NCI-H1105 treated with DMSO at 0.1 percent for 48 hours (cell line): ENCODE measurements at regions not wholly inside any gene's neighbourhood (a gene's known extent, or its start where the extent isn't known, plus 50 kb on each side); places are given as distances from the start of the nearest gene placed in this dataset.
"Not testable (repeated sequence)": the region's sequence is repeated elsewhere in the genome, so short reads cannot be mapped to it uniquely, and the experiment has no call there.

Experiments
- DNase-seq: peaks from one replicate; lab custom pipeline; 2025; lab: John Stamatoyannopoulos, UW

GRCh38 chr10:33657154-33657908, 322.9 kb upstream of the NRP1 start:
- peak; percentile 65 for DNase-seq

- no peak for DNase-seq
These were observed 321.5 kb upstream of the NRP1 start for GRCh38 chr10:33655921-33656320.

- DNase-seq, result no peak
These were observed 320.8 kb upstream of the NRP1 start for GRCh38 chr10:33655165-33655815.

DNA sequence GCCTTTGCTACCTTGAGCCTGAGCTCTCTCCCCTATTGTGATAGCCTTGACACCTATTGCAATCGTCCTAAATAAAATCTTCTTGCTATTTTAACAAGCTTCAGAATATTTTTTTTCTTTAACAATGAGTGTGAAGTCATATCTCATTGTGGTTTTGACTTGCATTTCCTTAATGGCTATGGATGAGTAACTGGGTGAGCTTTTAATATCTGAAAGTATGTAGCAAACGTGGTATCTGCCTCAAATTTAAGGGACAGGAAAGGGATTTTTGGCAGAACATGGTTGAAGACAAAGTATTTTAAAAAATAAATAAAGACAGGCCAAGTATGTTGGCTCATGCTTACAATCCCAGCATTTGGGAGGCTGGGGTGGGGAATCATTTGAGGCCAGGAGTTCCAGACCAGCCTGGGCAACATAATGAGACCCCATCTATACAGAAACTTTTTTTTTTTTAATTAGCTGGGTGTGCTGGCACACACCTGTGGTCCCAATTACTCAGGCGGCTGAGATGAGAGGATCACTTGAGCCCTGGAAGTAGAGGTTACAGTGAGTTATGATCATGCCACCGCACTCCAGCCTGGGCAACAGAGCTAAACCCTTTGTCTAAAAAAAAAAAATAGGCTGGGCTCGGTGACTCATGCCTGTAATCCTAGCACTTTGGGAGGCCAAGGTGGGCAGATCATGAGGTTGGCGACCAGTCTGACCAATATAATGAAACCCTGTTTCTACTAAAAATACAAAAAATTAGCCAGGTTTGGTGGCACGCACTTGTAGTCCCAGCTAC, 319.3 kb upstream of the NRP1 start:
- no peak for DNase-seq

- DNase-seq, result no peak
These were observed 318.4 kb upstream of the NRP1 start for GRCh38 chr10:33652870-33653269.

DNA sequence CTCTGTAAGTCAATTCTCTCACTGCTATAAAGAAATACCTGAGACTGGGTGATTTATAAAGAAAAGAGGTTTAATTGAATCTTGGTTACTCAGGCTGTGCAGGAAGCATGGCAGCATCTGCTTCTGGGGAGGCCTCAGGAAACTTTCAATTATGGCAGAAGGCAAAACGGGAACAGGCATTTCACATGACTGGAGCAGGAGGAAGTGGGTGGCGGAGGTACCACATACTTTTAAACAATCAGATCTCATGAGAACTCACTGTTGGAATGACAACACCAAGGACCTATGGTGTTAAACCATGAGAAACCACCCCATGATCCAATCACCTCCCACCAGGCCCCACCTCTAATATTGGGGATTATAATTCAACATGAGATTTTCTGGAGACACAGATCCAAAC, 315.7 kb upstream of the NRP1 start:
- DNase-seq, result not testable (repeated sequence)

- no peak for DNase-seq
These were observed 308.6 kb upstream of the NRP1 start for GRCh38 chr10:33643042-33643441.

DNA sequence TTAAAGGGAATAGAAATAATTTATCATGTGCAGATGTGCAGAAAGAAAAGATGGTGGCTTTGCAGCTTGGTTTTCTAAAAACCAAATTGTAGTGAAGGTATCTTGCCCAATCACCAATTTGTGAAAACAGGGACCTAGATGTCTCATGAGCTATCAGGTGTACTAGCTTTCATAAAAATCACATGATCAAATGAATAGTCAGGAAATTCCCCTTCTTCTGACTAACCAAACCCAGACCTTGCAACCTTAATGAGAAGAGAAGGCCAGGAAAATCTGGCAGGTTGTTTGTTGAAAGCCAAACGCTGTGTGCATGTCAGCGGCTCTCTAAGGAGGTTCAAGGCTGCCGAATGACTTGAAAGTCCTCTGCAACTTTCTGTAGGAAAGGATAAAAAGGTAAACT, 304.4 kb upstream of the NRP1 start:
- DNase-seq, result no peak

DNA sequence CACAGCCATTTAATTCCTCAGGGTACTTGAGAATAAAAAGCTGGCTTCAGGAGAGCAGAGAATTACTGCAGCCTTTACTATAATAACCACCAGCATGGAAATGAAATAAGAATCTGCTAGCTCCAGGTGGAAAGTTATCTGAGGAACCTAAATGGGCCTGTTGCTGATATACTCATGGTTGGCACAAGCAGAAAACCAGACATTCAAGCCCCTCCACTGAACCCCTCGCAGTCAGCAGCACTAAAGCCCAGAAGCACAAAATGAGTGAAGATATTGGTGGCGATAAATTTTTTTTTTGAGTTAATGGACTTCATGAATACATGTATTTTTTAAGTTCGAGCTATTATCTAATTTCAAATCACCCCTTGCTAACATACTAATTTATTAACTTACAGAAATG, 303.9 kb upstream of the NRP1 start:
- DNase-seq, result peak; percentile 33

DNA sequence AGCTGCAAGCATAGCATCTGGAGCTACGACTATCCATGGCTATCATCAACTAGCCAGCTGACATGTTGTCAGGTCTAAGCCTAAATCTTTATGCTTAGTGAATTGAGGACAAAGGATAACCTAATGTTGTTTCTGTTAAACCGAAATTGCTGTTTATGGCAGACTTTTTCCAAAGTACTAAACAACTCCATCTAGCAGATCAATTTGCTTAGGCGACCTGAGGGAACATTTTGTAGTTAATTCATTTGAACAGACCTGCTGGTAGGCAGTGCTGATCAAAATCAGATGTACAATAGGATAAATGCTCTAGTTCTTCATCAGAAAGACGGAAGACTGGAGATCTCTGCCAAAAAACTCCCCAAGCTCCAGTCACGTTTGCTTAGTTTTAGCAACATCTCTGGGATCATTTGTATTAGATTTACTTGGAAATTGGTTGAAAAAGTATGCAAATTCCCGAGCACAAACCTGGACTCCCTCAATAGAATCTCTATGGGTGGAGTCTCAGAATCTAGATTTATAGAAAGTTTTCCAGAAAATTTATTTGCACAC, 301.6 kb upstream of the NRP1 start:
- no peak for DNase-seq

- no peak for DNase-seq
These were observed 298.0 kb upstream of the NRP1 start for GRCh38 chr10:33632432-33632831.

- DNase-seq, result no peak
These were observed 297.5 kb upstream of the NRP1 start for GRCh38 chr10:33631991-33632390.

DNA sequence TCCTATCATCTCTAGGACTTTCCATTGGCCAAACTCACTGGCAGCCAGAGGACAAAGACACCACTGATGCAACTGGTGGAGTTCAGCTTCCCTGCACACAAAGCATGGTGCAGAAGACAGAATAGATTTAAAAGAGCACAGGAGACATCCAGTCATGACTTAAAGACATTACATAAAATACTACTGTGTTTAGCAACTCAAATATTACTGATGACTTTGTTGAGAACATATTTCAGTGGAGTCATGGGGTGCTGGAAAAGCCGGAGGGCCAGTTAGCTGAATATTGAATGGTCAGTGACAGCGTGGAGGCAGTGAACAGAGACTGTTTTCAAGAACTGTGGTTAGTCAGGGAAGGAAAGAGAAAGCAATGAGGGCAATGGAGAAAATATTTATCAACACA, 296.3 kb upstream of the NRP1 start:
- no peak for DNase-seq

- DNase-seq, result no peak
These were observed 293.1 kb upstream of the NRP1 start for GRCh38 chr10:33627611-33628010.

- DNase-seq, result no peak
These were observed 292.5 kb upstream of the NRP1 start for GRCh38 chr10:33626798-33627466.

- no peak for DNase-seq
These were observed 289.2 kb upstream of the NRP1 start for GRCh38 chr10:33623669-33624068.

GRCh38 chr10:33621101-33621500, 286.6 kb upstream of the NRP1 start:
- no peak for DNase-seq

- DNase-seq, result no peak
These were observed 283.7 kb upstream of the NRP1 start for GRCh38 chr10:33618196-33618595.

DNA sequence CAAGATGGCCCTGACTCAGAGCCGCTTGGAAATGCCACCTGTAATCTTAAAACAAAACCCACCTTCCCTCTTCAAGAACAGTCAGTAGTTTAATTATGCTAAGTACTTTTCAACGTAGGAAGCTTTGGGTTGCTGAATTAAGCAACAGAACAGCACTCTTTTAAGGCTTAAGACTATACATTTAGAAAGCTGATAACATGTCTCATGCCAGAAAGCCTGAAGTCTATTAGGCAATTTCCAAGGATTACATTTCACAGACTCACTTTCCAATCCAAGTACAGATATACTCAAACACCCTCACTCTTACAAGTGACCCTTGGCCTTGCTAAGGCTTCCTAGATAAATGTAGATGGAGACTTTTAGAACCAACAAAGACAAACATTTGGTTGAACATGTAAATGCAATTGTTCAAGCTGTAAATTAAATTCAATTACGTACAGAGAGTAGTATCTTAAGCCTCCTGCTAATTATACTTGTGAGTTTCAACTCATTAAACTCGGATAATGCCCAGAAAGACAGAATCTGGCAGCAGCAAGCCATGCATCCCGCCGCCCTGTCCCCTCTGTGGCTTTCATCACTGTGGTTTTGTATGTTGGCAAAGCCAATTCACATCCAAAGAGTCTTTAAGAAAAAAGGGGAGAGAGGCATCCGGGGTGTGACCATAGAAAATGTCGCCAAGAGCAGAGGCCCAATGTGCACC, 283.1 kb upstream of the NRP1 start:
- no peak for DNase-seq

- no peak for DNase-seq
These were observed 282.5 kb upstream of the NRP1 start for GRCh38 chr10:33616956-33617355.

DNA sequence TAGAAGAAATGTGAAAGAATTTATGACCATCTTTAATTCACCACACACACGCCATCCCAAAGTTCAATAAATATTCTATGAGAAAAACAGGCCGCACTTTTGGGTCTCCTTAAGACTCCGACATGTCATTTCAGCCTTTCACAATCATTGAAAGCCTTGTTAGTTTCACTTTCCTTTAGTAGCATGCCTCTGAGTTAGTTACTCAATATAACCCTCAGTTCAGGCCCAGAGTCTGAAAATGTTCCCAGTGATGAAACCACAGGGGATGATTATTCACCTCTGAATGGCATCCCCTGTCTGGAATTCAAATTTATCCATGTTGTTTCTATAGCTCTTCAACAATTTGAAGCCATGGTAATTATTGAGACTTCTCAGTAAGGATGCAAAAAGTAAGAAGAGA, 278.1 kb upstream of the NRP1 start:
- no peak for DNase-seq

GRCh38 chr10:33612116-33612515, 277.6 kb upstream of the NRP1 start:
- DNase-seq, result no peak
